ENCODE measurements at regions not wholly inside any gene's neighbourhood (a gene's known extent, or its start where the extent isn't known, plus 50 kb on each side); places are given as distances from the start of the nearest gene placed in this dataset.

GRCh38 chr10:71072823-71073210, 139.6 kb upstream of the UNC5B start:
- TF ChIP-seq POLR2A (IDR thresholded peaks at IDR 0.05) (no peak), CTCF (IDR thresholded peaks at IDR 0.05) (no peak)
